ENCODE measurements at regions not wholly inside any gene's neighbourhood (a gene's known extent, or its start where the extent isn't known, plus 50 kb on each side); places are given as distances from the start of the nearest gene placed in this dataset.
"Not testable (repeated sequence)": the region's sequence is repeated elsewhere in the genome, so short reads cannot be mapped to it uniquely, and the experiment has no call there.

GRCh38 chr10:30708234-30708633 lies 78.7 kb upstream of the LYZL2 start:
- no peak overlapping the region for H2AFZ ChIP-seq (ENCODE audit: low read length)
- BruUV-seq (replicated peaks), result no TSS peak
- POLR2A ChIA-PET, result no interaction called here
- no peaks in the 10 kb centered on the region for H3K36me3 ChIP-seq (replicated peaks in 1 of 2; ENCODE audit: control insufficient read depth in 1 of 2, insufficient read depth in 2 of 2, low read length in 2 of 2)
- no peaks in the 10 kb centered on the region for H3K9me3 ChIP-seq (ENCODE audit: low read length)
- H3K27ac ChIP-seq (ENCODE audit: extremely low read length, insufficient read depth, low read length), result no peak overlapping the region
- intact Hi-C loops (cut with micrococcal nuclease; ENCODE audit: unreplicated experiment) (no loop called here), in situ Hi-C loops (cut with HindIII; ENCODE audit: extremely low pct_ligation_motif_present, low pct_unique_long_range_greater_than_20kb) (no loop called here)
- no peak overlapping the region for H3K9ac ChIP-seq (ENCODE audit: insufficient read depth, low read depth, low read length)
- H3K4me2 ChIP-seq (ENCODE audit: low read depth, low read length), result no peak overlapping the region
- no peak for TF ChIP-seq THYN1 (CRISPR knock-in tag; IDR thresholded peaks at IDR 0.05; ENCODE audit: borderline replicate concordance, low read depth)
- no peak for TF ChIP-seq ZNF160 (CRISPR knock-in tag; IDR thresholded peaks at IDR 0.05)
- TF ChIP-seq, protein P1, sequence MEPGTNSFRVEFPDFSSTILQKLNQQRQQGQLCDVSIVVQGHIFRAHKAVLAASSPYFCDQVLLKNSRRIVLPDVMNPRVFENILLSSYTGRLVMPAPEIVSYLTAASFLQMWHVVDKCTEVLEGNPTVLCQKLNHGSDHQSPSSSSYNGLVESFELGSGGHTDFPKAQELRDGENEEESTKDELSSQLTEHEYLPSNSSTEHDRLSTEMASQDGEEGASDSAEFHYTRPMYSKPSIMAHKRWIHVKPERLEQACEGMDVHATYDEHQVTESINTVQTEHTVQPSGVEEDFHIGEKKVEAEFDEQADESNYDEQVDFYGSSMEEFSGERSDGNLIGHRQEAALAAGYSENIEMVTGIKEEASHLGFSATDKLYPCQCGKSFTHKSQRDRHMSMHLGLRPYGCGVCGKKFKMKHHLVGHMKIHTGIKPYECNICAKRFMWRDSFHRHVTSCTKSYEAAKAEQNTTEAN (CRISPR knock-in tag; conservative IDR thresholded peaks at IDR 0.05), result no peak
- TF ChIP-seq MAFF (IDR thresholded peaks at IDR 0.05; ENCODE audit: low read depth, low read length), result peak; percentile 86
- TF ChIP-seq MAFK (conservative IDR thresholded peaks at IDR 0.05 in 1 of 2, IDR thresholded peaks at IDR 0.05 in 1 of 2; ENCODE audit: low read length in 2 of 2), result peak; percentile 77 to 90
- no peak for TF ChIP-seq ZFP1 (CRISPR knock-in tag; IDR thresholded peaks at IDR 0.05)
- no peak for TF ChIP-seq DNMT3B (CRISPR knock-in tag; conservative IDR thresholded peaks at IDR 0.05)
- H3K79me2 ChIP-seq (ENCODE audit: insufficient read depth, low read length), result no peaks in the 10 kb centered on the region
- no peaks in the 10 kb centered on the region for H4K20me1 ChIP-seq (ENCODE audit: insufficient read depth, low read length)
- DNase-seq (ENCODE audit: low spot score) (no peak), FAIRE-seq (no peak), ATAC-seq (no peak)
- 50% methylated on average over 3 of the region's 3 CpGs for WGBS (ENCODE audit: low lambda C conversion rate)
- no peaks in the 10 kb centered on the region; the same call in 1 of the 2 replicates for H3K4me1 ChIP-seq (ENCODE audit: insufficient read depth, low read length)
- no peak overlapping the region for H3K4me3 ChIP-seq (replicated peaks in 1 of 3; ENCODE audit: insufficient read depth in 1 of 3, low read depth in 2 of 3, low read length in 3 of 3)
- peaks cover 3 to 31% of the 10 kb centered on the region in 2 experiments; a peak in 4 of 5 replicates for H3K27me3 ChIP-seq (ENCODE audit: control insufficient read depth in 1 of 2, insufficient read depth in 2 of 2, low read length in 2 of 2)
- CTCF ChIA-PET (ENCODE audit: low intra/inter-chr PET ratio, low total read pairs), result no interaction called here

DNA sequence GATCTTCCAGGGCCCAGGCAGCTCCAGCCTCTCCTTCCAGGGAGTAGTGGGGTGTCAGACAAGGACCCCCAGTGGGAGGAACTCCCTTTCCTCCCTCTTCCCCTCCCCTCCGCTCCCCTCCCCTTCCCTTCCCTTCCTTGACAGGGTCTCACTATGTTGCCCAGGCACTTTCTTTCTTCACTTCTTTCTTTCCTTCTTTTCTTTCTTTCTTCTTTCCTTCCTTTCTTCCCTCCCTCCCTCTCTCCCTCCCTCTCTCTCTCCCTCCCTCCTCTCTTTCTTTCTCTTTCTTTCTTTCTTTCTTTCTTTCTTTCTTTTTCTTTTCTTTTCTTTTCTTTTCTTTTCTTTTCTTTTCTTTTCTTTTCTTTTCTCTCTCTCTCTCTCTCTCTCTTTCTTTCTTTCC lies 76.6 kb upstream of the LYZL2 start:
- ATAC-seq; H2AFZ ChIP-seq (ENCODE audit: low read length); H3K27ac ChIP-seq (ENCODE audit: extremely low read length, insufficient read depth, low read length); H4K20me1 ChIP-seq (ENCODE audit: insufficient read depth, low read length); BruUV-seq (replicated peaks); FAIRE-seq; POLR2A ChIA-PET; H3K79me2 ChIP-seq (ENCODE audit: insufficient read depth, low read length); intact Hi-C loops (cut with micrococcal nuclease; ENCODE audit: unreplicated experiment); DNase-seq (ENCODE audit: low spot score); H3K4me2 ChIP-seq (ENCODE audit: low read depth, low read length); H3K9ac ChIP-seq (ENCODE audit: insufficient read depth, low read depth, low read length); H3K36me3 ChIP-seq (replicated peaks in 1 of 2; ENCODE audit: control insufficient read depth in 1 of 2, insufficient read depth in 2 of 2, low read length in 2 of 2); H3K9me3 ChIP-seq (ENCODE audit: low read length); in situ Hi-C loops (cut with HindIII; ENCODE audit: extremely low pct_ligation_motif_present, low pct_unique_long_range_greater_than_20kb); H3K4me3 ChIP-seq (replicated peaks in 1 of 3; ENCODE audit: insufficient read depth in 1 of 3, low read depth in 2 of 3, low read length in 3 of 3); CTCF ChIA-PET (ENCODE audit: low intra/inter-chr PET ratio, low total read pairs); H3K4me1 ChIP-seq (ENCODE audit: insufficient read depth, low read length): not testable (repeated sequence)
- 58% methylated on average over 1 of the region's 1 CpG for WGBS (ENCODE audit: low lambda C conversion rate)
- peaks cover 4 to 35% of the 10 kb centered on the region in 2 experiments; a peak in 4 of 5 replicates for H3K27me3 ChIP-seq (ENCODE audit: control insufficient read depth in 1 of 2, insufficient read depth in 2 of 2, low read length in 2 of 2)

All from HepG2 (cell line).